GM12865 (cell line): ENCODE measurements at regions not wholly inside any gene's neighbourhood (a gene's known extent, or its start where the extent isn't known, plus 50 kb on each side); places are given as distances from the start of the nearest gene placed in this dataset.
A peak's percentile ranks its signal among the peaks of the same experiment; 100 is the strongest.
"Not testable (repeated sequence)": the region's sequence is repeated elsewhere in the genome, so short reads cannot be mapped to it uniquely, and the experiment has no call there.

Source experiments
- DNase-seq: peaks from one replicate; pipeline ENCODE4 v3.0.0; 2010; ENCODE audit warnings: low read depth
- H3K4me3 ChIP-seq: 2 replicates; pipeline ENCODE4 v1.5.1; 2011; ENCODE audit warnings: mild to moderate bottlenecking, low read depth, low read length, control low read depth
- CTCF ChIP-seq: IDR thresholded peaks from 2 replicates; pipeline ENCODE4 v1.5.1; 2011; ENCODE audit warnings: low read length, control low read depth, low read depth, inconsistent platforms; ENCODE audit not compliant: insufficient read depth; ENCODE audit errors: missing control alignments

GRCh38 chr5:86244153-86244552 lies 373.6 kb upstream of the COX7C start:
- H3K4me3 ChIP-seq = no peak overlapping the region
- TF ChIP-seq CTCF = no peak
- no peak for DNase-seq

GRCh38 chr5:86257871-86258270 lies 359.9 kb upstream of the COX7C start:
- no peak overlapping the region for H3K4me3 ChIP-seq
- TF ChIP-seq CTCF = no peak

GRCh38 chr5:86284400-86285190 lies 333.1 kb upstream of the COX7C start:
- H3K4me3 ChIP-seq, DNase-seq: not testable (repeated sequence)

More at GRCh38 chr5:86257871-86258270, 359.9 kb upstream of the COX7C start:
- DNase-seq = no peak

GRCh38 chr5:86287437-86287836 lies 330.3 kb upstream of the COX7C start:
- H3K4me3 ChIP-seq, DNase-seq: not testable (repeated sequence)

GRCh38 chr5:86289786-86290185 lies 328.0 kb upstream of the COX7C start:
- H3K4me3 ChIP-seq, DNase-seq: not testable (repeated sequence)

- not testable (repeated sequence) for DNase-seq, H3K4me3 ChIP-seq
These were observed 324.9 kb upstream of the COX7C start for GRCh38 chr5:86292811-86293210.

GRCh38 chr5:86302643-86303042 lies 315.1 kb upstream of the COX7C start:
- not testable (repeated sequence) for H3K4me3 ChIP-seq, DNase-seq

GRCh38 chr5:86305050-86305449 lies 312.7 kb upstream of the COX7C start:
- peak; percentile 26 for TF ChIP-seq CTCF
- not testable (repeated sequence) for DNase-seq, H3K4me3 ChIP-seq

GRCh38 chr5:86314951-86315350 lies 302.8 kb upstream of the COX7C start:
- no peak for TF ChIP-seq CTCF
- no peak overlapping the region for H3K4me3 ChIP-seq
- DNase-seq = no peak

- DNase-seq = no peak
- no peak for TF ChIP-seq CTCF
- H3K4me3 ChIP-seq = no peak overlapping the region
These were observed 297.5 kb upstream of the COX7C start for GRCh38 chr5:86320266-86320665.
